Smooth muscle cell (in vitro differentiated cells): ENCODE measurements at regions not wholly inside any gene's neighbourhood (a gene's known extent, or its start where the extent isn't known, plus 50 kb on each side); places are given as distances from the start of the nearest gene placed in this dataset.

ENCODE experiments used
- DNase-seq: peaks from one replicate; lab custom pipeline; 2025; ENCODE audit not compliant: unreplicated experiment; lab: John Stamatoyannopoulos, UW
- H2AFZ ChIP-seq: fragments of 200-600 bp; sonication (generic); 2 replicates; pipeline ENCODE4 v1.6.0; 2016; ENCODE audit warnings: antibody characterized with exemption, low read depth, mild to moderate bottlenecking
- H3F3A ChIP-seq: fragments of 200-600 bp; sonication (generic); 2 replicates; pipeline ENCODE4 v1.6.0; 2017; ENCODE audit warnings: antibody characterized with exemption, low read depth
- H3K27ac ChIP-seq: fragments of 200-600 bp; sonication (generic); 2 replicates; pipeline ENCODE4 v1.5.1; 2016; ENCODE audit warnings: low read depth, mild to moderate bottlenecking
- H3K27me3 ChIP-seq: fragments of 200-600 bp; sonication (generic); 2 replicates; pipeline ENCODE4 v1.6.1; 2016; ENCODE audit warnings: low read depth, mild to moderate bottlenecking
- H3K36me3 ChIP-seq: fragments of 200-600 bp; sonication (generic); 2 replicates; pipeline ENCODE4 v1.5.1; 2016; ENCODE audit warnings: low read depth
- H3K4me1 ChIP-seq: fragments of 200-600 bp; sonication (generic); 2 replicates; pipeline ENCODE4 v1.5.1; 2016; ENCODE audit warnings: low read depth
- H3K4me2 ChIP-seq: fragments of 200-600 bp; sonication (generic); 2 replicates; pipeline ENCODE4 v1.6.0; 2016; ENCODE audit warnings: mild to moderate bottlenecking
- H3K4me3 ChIP-seq: fragments of 200-600 bp; sonication (generic); 2 replicates; pipeline ENCODE4 v1.5.1; 2016; ENCODE audit warnings: mild to moderate bottlenecking
- H3K79me2 ChIP-seq: fragments of 200-600 bp; sonication (generic); 2 replicates; pipeline ENCODE4 v1.6.0; 2016; ENCODE audit warnings: low read depth, mild to moderate bottlenecking
- H3K9ac ChIP-seq: fragments of 200-600 bp; sonication (generic); 2 replicates; pipeline ENCODE4 v1.6.0; 2016; ENCODE audit warnings: low read depth
- H3K9me3 ChIP-seq: fragments of 200-600 bp; sonication (generic); replicated peaks from 2 replicates; pipeline ENCODE4 v1.5.1; 2016; ENCODE audit warnings: low read depth
- H4K20me1 ChIP-seq: fragments of 200-600 bp; sonication (generic); 2 replicates; pipeline ENCODE4 v1.6.0; 2016; ENCODE audit warnings: low read depth
- WGBS: methylation state at CpG from one replicate; pipeline ENCODE4 v1.1.7; 2016; ENCODE audit warnings: low lambda C conversion rate; 5-methylcytosine and 5-hydroxymethylcytosine counted together
- TF ChIP-seq, protein P1 (sequence below): fragments of 200-600 bp; sonication (generic); IDR thresholded peaks from 2 replicates; pipeline ENCODE4 v1.5.1; 2017; ENCODE audit warnings: borderline replicate concordance, mild to moderate bottlenecking, antibody characterized with exemption; ENCODE audit not compliant: insufficient read depth, poor library complexity, severe bottlenecking

DNA sequence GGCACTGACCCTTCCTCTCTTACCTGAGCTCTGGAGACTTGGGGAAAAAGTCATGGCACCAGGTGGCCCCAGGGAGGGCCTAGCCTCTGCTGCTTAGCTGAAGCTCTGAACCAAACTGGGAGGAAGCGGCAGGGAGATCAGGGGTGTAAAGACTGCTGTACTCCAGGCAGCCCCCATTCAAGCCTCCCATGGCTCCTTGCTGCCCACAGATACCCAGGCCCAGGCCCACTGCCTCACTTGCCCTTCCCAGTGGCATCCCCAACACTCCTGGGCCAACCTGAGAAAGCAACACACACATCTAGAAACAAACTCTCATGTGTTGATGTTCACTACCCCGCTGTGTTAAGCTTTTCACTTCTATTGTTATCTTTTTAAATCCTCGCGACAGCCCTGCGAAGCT is 151.6 kb downstream of the C5orf15 start:
- Histone ChIP-seq H4K20me1 (no peaks in the 10 kb centered on the region), H3K9ac (no peak overlapping the region), H3K27ac (no peak overlapping the region), H3K79me2 (no peaks in the 10 kb centered on the region), H3K27me3 (peaks cover 43% of the 10 kb centered on the region), H3K4me3 (no peak overlapping the region), H3K4me2 (no peak overlapping the region), H3K4me1 (peaks cover 5% of the 10 kb centered on the region), H2AFZ (no peak overlapping the region), H3K9me3 (no peaks in the 10 kb centered on the region), H3K36me3 (no peaks in the 10 kb centered on the region), H3F3A (no peaks in the 10 kb centered on the region)
- 98% methylated on average over 5 of the region's 5 CpGs for WGBS
- TF ChIP-seq, protein P1, sequence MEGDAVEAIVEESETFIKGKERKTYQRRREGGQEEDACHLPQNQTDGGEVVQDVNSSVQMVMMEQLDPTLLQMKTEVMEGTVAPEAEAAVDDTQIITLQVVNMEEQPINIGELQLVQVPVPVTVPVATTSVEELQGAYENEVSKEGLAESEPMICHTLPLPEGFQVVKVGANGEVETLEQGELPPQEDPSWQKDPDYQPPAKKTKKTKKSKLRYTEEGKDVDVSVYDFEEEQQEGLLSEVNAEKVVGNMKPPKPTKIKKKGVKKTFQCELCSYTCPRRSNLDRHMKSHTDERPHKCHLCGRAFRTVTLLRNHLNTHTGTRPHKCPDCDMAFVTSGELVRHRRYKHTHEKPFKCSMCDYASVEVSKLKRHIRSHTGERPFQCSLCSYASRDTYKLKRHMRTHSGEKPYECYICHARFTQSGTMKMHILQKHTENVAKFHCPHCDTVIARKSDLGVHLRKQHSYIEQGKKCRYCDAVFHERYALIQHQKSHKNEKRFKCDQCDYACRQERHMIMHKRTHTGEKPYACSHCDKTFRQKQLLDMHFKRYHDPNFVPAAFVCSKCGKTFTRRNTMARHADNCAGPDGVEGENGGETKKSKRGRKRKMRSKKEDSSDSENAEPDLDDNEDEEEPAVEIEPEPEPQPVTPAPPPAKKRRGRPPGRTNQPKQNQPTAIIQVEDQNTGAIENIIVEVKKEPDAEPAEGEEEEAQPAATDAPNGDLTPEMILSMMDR, result no peak
- DNase-seq, result no peak

DNA sequence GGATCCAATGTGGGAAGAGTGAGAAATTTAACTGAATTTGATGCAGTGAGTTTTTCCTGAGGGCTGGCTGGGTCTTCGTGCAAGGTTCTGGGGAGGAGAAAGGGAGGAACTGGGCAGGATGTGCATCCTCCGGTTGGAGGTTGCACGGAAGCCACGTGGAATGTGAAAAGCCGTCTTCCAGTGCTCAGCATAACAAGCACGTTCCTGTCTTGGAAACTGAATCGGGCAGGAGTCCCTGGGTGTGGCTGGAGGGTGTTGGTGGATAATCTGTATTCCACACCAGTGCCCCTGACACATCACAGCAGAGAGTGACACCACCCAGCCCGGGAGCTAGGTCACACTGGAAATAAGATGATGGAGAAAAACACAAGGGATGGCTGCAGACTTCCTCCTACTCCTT is 154.3 kb downstream of the C5orf15 start:
- Histone ChIP-seq H3K9me3 (no peaks in the 10 kb centered on the region), H4K20me1 (no peaks in the 10 kb centered on the region), H3K36me3 (no peaks in the 10 kb centered on the region), H3F3A (no peaks in the 10 kb centered on the region), H3K4me1 (peaks cover 5% of the 10 kb centered on the region), H3K4me2 (no peak overlapping the region), H3K79me2 (no peaks in the 10 kb centered on the region), H3K9ac (no peak overlapping the region), H3K27ac (no peak overlapping the region), H2AFZ (no peak overlapping the region), H3K27me3 (peaks cover 22% of the 10 kb centered on the region), H3K4me3 (no peak overlapping the region)
- TF ChIP-seq, protein P1, result no peak
- no peak for DNase-seq
- WGBS, result 69% methylated on average over 8 of the region's 8 CpGs

DNA sequence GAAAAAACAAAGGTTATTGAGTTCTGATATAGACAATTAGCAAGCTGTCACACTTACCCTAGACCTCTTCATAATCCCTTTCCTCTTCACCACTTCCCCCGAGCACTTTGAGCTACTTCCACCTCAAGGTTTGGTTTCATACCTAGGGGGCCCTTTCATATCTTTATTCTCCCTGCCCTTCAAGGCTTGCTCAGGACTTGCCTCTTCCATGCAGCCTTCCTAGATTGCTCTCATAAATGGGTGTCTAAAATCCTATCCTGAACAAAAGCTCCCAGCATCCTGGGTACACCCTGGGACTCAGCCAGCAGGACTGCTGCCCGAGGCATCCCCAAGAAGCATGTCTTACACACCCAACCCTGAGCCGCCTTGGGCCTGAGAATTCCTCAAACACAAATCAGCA is 157.3 kb downstream of the C5orf15 start:
- peaks cover 36% of the 10 kb centered on the region for H3K27me3 ChIP-seq
- no peak overlapping the region for H3K27ac ChIP-seq
- 91% methylated on average over 3 of the region's 3 CpGs for WGBS
- no peak for DNase-seq
- no peaks in the 10 kb centered on the region for H3K4me1 ChIP-seq
- no peak overlapping the region for H2AFZ ChIP-seq
- H3K4me3 ChIP-seq, result no peak overlapping the region
- H3K79me2 ChIP-seq, result no peaks in the 10 kb centered on the region
- H3K9me3 ChIP-seq, result no peaks in the 10 kb centered on the region
- H3K36me3 ChIP-seq, result no peaks in the 10 kb centered on the region
- H3K9ac ChIP-seq, result no peak overlapping the region
- H3K4me2 ChIP-seq, result no peak overlapping the region
- TF ChIP-seq, protein P1, result no peak
- H3F3A ChIP-seq, result no peaks in the 10 kb centered on the region
- no peaks in the 10 kb centered on the region for H4K20me1 ChIP-seq

DNA sequence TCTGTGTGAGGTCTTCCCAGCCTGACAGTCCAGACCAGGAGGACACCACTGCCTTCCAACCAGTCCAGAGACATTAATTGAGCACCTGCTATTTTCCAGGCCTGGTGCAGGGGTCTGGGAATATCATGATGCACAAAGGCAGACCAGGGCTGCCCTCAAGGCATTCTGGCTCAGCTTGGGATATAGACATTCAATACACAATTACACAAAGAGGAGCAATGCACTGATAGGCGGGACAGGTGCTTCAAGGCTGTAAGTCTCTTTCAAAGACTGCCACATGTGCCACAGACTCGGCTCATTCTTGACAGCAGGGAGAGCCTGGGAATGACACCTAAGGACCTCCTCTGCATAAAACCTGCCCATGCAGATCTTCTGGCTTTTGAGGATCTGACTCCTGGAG is 158.6 kb downstream of the C5orf15 start:
- no peak for DNase-seq
- H3K9me3 ChIP-seq, result no peaks in the 10 kb centered on the region
- no peaks in the 10 kb centered on the region for H3K36me3 ChIP-seq
- H3K4me3 ChIP-seq, result no peak overlapping the region
- TF ChIP-seq, protein P1, result no peak
- H3K79me2 ChIP-seq, result no peaks in the 10 kb centered on the region
- H3K9ac ChIP-seq, result no peak overlapping the region
- H3K4me1 ChIP-seq, result no peaks in the 10 kb centered on the region
- 95% methylated on average over 2 of the region's 2 CpGs for WGBS
- no peaks in the 10 kb centered on the region for H4K20me1 ChIP-seq
- H2AFZ ChIP-seq, result no peak overlapping the region
- peaks cover 36% of the 10 kb centered on the region for H3K27me3 ChIP-seq
- no peak overlapping the region for H3K4me2 ChIP-seq
- no peak overlapping the region for H3K27ac ChIP-seq
- no peaks in the 10 kb centered on the region for H3F3A ChIP-seq
